RPMI8226 (cell line): ENCODE measurements at regions not wholly inside any gene's neighbourhood (a gene's known extent, or its start where the extent isn't known, plus 50 kb on each side); places are given as distances from the start of the nearest gene placed in this dataset.

Source experiments
- DNase-seq: peaks from one replicate; pipeline ENCODE4 v3.0.0-alpha.2; 2015

GRCh38 chr3:18071833-18072232, 329.4 kb upstream of the TBC1D5 start:
- DNase-seq, result no peak

- DNase-seq, result no peak
These were observed 328.5 kb upstream of the TBC1D5 start for GRCh38 chr3:18070944-18071343.

- no peak for DNase-seq
These were observed 327.8 kb upstream of the TBC1D5 start for GRCh38 chr3:18070231-18070630.

GRCh38 chr3:18069568-18069967, 327.1 kb upstream of the TBC1D5 start:
- no peak for DNase-seq

GRCh38 chr3:18066899-18067582, 324.6 kb upstream of the TBC1D5 start:
- no peak for DNase-seq

- DNase-seq, result no peak
These were observed 322.2 kb upstream of the TBC1D5 start for GRCh38 chr3:18064586-18064985.

- no peak for DNase-seq
These were observed 320.2 kb upstream of the TBC1D5 start for GRCh38 chr3:18062657-18063025.

GRCh38 chr3:18061737-18062656, 319.6 kb upstream of the TBC1D5 start:
- peak; percentile 79 for DNase-seq

- no peak for DNase-seq
These were observed 316.2 kb upstream of the TBC1D5 start for GRCh38 chr3:18058666-18059065.

- DNase-seq, result no peak
These were observed 315.1 kb upstream of the TBC1D5 start for GRCh38 chr3:18057471-18058091.

- no peak for DNase-seq
These were observed 312.2 kb upstream of the TBC1D5 start for GRCh38 chr3:18054625-18055024.

GRCh38 chr3:18051306-18051705, 308.9 kb upstream of the TBC1D5 start:
- no peak for DNase-seq

GRCh38 chr3:18049096-18049495, 306.7 kb upstream of the TBC1D5 start:
- DNase-seq, result no peak

- DNase-seq, result no peak
These were observed 304.6 kb upstream of the TBC1D5 start for GRCh38 chr3:18047052-18047451.

- DNase-seq, result no peak
These were observed 303.9 kb upstream of the TBC1D5 start for GRCh38 chr3:18046131-18046915.

GRCh38 chr3:18044971-18045880, 302.8 kb upstream of the TBC1D5 start:
- no peak for DNase-seq

- no peak for DNase-seq
These were observed 301.8 kb upstream of the TBC1D5 start for GRCh38 chr3:18044191-18044590.

- no peak for DNase-seq
These were observed 294.0 kb upstream of the TBC1D5 start for GRCh38 chr3:18036450-18036815.

GRCh38 chr3:18035641-18036449, 293.4 kb upstream of the TBC1D5 start:
- no peak for DNase-seq

GRCh38 chr3:18033581-18034108, 291.2 kb upstream of the TBC1D5 start:
- no peak for DNase-seq

- DNase-seq, result no peak
These were observed 288.0 kb upstream of the TBC1D5 start for GRCh38 chr3:18030371-18030870.
